Osteoblast (primary cell): ENCODE measurements at regions not wholly inside any gene's neighbourhood (a gene's known extent, or its start where the extent isn't known, plus 50 kb on each side); places are given as distances from the start of the nearest gene placed in this dataset.
A peak's percentile ranks its signal among the peaks of the same experiment; 100 is the strongest.

ENCODE experiments used
- DNase-seq: peaks from one replicate; pipeline ENCODE4 v3.0.0; 2011; ENCODE audit warnings: low spot score, mixed read lengths; ENCODE audit not compliant: insufficient read length; ENCODE audit errors: missing footprints
- H2AFZ ChIP-seq: 2 replicates; pipeline ENCODE4 v1.6.0; 2011; ENCODE audit warnings: mild to moderate bottlenecking, low read length
- H3K27ac ChIP-seq: 2 replicates; pipeline ENCODE4 v1.5.1; 2011; ENCODE audit warnings: mild to moderate bottlenecking, low read depth, low read length, moderate library complexity
- H3K27me3 ChIP-seq: 2 replicates; pipeline ENCODE4 v1.6.0; 2012; ENCODE audit warnings: mild to moderate bottlenecking, control low read depth, inconsistent platforms, low read length, moderate library complexity; ENCODE audit not compliant: insufficient read depth
- H3K36me3 ChIP-seq: 2 replicates; pipeline ENCODE4 v1.5.1; 2011; ENCODE audit warnings: mild to moderate bottlenecking, low read length, control low read depth, moderate library complexity; ENCODE audit not compliant: insufficient read depth
- H3K4me1 ChIP-seq: 2 replicates; pipeline ENCODE4 v1.5.1; 2011; ENCODE audit warnings: mild to moderate bottlenecking, low read length, control low read depth, moderate library complexity; ENCODE audit not compliant: insufficient read depth
- H3K4me2 ChIP-seq: 2 replicates; pipeline ENCODE4 v1.6.0; 2011; ENCODE audit warnings: mild to moderate bottlenecking, low read length; ENCODE audit not compliant: insufficient read depth
- H3K4me3 ChIP-seq: fragments of 200-600 bp; sonication (generic); 3 replicates; pipeline ENCODE4 v1.5.1; 2012; ENCODE audit warnings: mild to moderate bottlenecking, low read length, inconsistent platforms; ENCODE audit not compliant: insufficient read depth
- H3K79me2 ChIP-seq: 2 replicates; pipeline ENCODE4 v1.6.0; 2012; ENCODE audit warnings: mild to moderate bottlenecking, low read length, control low read depth, inconsistent platforms; ENCODE audit not compliant: insufficient read depth
- H3K9me3 ChIP-seq: 2 replicates; pipeline ENCODE4 v1.5.1; 2011; ENCODE audit warnings: low read depth, low read length, control low read depth
- H4K20me1 ChIP-seq: 2 replicates; pipeline ENCODE4 v1.6.0; 2012; ENCODE audit warnings: mild to moderate bottlenecking, low read length, control low read depth; ENCODE audit not compliant: insufficient read depth
- TF ChIP-seq, protein P1 (sequence below): IDR thresholded peaks from 2 replicates; pipeline ENCODE4 v1.5.1; 2011; ENCODE audit warnings: mild to moderate bottlenecking, low read depth, low read length, moderate library complexity; ENCODE audit errors: extremely low read depth

DNA sequence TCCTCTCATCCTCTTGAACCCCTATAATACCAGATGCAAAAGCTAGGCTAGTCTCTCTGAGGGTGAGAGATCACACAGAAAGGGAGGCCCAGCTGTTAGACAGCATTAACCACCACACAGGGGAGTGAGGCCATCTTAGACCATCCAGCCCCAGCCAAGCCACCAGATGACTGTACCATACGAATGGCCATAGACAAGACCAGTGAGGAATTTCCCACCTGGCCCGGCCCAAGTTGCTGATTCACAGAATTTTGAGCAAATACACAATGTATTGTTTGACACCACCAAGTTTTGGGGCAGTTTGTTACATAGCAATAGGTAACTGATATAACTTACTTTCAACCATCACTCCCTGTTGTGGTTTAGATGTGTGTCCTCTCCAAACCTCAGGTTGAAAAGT lies 98.2 kb upstream of the CTNNA2 start:
- TF ChIP-seq, protein P1, sequence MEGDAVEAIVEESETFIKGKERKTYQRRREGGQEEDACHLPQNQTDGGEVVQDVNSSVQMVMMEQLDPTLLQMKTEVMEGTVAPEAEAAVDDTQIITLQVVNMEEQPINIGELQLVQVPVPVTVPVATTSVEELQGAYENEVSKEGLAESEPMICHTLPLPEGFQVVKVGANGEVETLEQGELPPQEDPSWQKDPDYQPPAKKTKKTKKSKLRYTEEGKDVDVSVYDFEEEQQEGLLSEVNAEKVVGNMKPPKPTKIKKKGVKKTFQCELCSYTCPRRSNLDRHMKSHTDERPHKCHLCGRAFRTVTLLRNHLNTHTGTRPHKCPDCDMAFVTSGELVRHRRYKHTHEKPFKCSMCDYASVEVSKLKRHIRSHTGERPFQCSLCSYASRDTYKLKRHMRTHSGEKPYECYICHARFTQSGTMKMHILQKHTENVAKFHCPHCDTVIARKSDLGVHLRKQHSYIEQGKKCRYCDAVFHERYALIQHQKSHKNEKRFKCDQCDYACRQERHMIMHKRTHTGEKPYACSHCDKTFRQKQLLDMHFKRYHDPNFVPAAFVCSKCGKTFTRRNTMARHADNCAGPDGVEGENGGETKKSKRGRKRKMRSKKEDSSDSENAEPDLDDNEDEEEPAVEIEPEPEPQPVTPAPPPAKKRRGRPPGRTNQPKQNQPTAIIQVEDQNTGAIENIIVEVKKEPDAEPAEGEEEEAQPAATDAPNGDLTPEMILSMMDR, result no peak

GRCh38 chr2:79394485-79394859 lies 118.4 kb upstream of the CTNNA2 start:
- TF ChIP-seq, protein P1, result no peak
- Histone ChIP-seq H4K20me1 (no peaks in the 10 kb centered on the region), H3K36me3 (no peaks in the 10 kb centered on the region), H3K79me2 (no peaks in the 10 kb centered on the region), H3K4me1 (no peaks in the 10 kb centered on the region), H3K27me3 (no peaks in the 10 kb centered on the region), H3K9me3 (no peaks in the 10 kb centered on the region), H2AFZ (no peak overlapping the region), H3K4me2 (no peak overlapping the region), H3K27ac (no peak overlapping the region), H3K4me3 (no peak overlapping the region)
- no peak for DNase-seq

More for the DNA sequence above, 98.2 kb upstream of the CTNNA2 start:
- H3K27ac ChIP-seq, result no peak overlapping the region
- DNase-seq, result no peak
- H4K20me1 ChIP-seq, result no peaks in the 10 kb centered on the region
- no peak overlapping the region for H3K4me3 ChIP-seq
- H2AFZ ChIP-seq, result no peak overlapping the region
- no peaks in the 10 kb centered on the region for H3K79me2 ChIP-seq
- no peaks in the 10 kb centered on the region for H3K9me3 ChIP-seq
- H3K36me3 ChIP-seq, result no peaks in the 10 kb centered on the region
- no peaks in the 10 kb centered on the region for H3K4me1 ChIP-seq
- H3K27me3 ChIP-seq, result no peaks in the 10 kb centered on the region
- H3K4me2 ChIP-seq, result no peak overlapping the region

DNA sequence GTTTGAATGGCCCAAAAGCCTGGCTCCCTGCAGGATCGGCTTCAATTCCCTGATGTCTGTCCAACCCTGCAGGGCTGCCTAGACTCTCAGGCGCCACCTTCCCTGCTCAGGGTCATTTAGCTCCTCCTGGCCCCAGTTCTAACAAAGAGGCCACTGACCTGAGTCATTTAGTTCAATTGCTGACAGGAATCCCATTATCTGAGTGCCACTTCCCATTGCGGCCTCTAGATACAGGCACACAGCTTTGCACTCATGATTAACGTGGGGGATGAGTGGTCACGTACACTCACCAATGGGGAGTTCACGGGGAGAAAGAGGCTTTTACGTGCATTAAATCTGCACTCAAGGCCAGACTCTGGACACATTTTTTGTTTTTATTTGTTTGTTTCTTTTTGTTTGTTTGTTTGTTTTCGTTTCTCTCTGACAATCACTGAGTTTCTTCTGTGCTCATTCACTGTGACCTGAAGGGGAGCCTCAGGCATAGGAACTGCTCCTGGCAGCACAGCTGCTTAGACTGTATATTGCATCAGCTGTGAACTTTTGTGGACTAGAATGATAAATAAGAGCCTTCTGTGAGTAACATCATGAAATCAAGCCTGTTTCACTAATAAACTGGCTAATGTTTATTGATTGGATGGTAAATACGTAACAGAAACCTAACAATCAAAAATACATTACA lies 118.9 kb upstream of the CTNNA2 start:
- no peaks in the 10 kb centered on the region for H3K79me2 ChIP-seq
- H3K27ac ChIP-seq, result no peak overlapping the region
- H3K4me3 ChIP-seq, result no peak overlapping the region
- H2AFZ ChIP-seq, result no peak overlapping the region
- no peak for DNase-seq
- H4K20me1 ChIP-seq, result no peaks in the 10 kb centered on the region
- H3K36me3 ChIP-seq, result no peaks in the 10 kb centered on the region
- no peaks in the 10 kb centered on the region for H3K4me1 ChIP-seq
- TF ChIP-seq, protein P1, result no peak
- H3K9me3 ChIP-seq, result no peaks in the 10 kb centered on the region
- no peak overlapping the region for H3K4me2 ChIP-seq
- H3K27me3 ChIP-seq, result no peaks in the 10 kb centered on the region

DNA sequence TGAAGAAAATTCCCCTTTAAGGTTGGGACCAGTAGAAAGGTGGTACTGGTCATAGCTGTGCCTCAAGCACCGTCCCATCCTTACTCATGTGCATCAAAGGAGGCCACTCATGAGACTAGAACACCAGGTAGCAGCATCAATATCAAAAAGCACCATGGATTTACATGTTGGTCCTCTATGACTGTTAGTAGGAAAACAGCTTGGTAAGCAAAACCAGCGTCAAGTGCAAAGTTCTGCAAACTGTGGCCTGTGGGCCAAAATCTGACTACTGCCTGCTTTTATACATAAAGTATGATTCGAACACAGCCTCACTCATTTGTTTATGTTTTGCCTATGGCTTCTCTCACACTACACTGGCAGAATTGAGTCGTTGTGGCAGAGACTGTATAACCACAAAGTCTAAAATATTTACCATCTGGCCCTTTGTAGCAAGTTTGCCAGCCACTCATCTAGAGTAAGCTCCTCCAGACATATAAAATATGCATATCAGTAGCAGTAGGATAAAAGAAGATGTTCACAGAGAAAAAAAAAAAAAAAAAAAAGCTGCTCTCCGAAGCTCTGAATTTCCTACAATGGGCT lies 119.7 kb upstream of the CTNNA2 start:
- Histone ChIP-seq H2AFZ (no peak overlapping the region), H3K27ac (no peak overlapping the region), H3K9me3 (no peaks in the 10 kb centered on the region), H3K4me3 (no peak overlapping the region), H4K20me1 (no peaks in the 10 kb centered on the region), H3K27me3 (no peaks in the 10 kb centered on the region), H3K36me3 (no peaks in the 10 kb centered on the region), H3K4me1 (no peaks in the 10 kb centered on the region), H3K4me2 (no peak overlapping the region), H3K79me2 (no peaks in the 10 kb centered on the region)
- peak; percentile 18 for DNase-seq
- TF ChIP-seq, protein P1, result no peak
